A549 (cell line): ENCODE measurements at regions not wholly inside any gene's neighbourhood (a gene's known extent, or its start where the extent isn't known, plus 50 kb on each side); places are given as distances from the start of the nearest gene placed in this dataset.

Source experiments
- ATAC-seq, 2 experiments: fragments of 200-7000 bp in 1 of 2; fragments of >200 bp in 1 of 2; cut with Nextera tagmentation in 1 of 2; cut with Tn5 transposase in 1 of 2; 3 replicates each; pipeline versions ENCODE4 v1.8.0 to v1.9.1; 2018 to 2020; ENCODE audit warnings: mild to moderate bottlenecking in 1 of 2, moderate library complexity in 1 of 2
- CTCF ChIA-PET: fragments of 300-600 bp; sonication (Branson Sonifier 250); formaldehyde crosslinking; extraction: SDS; loops from one replicate; lab custom pipeline; 2021; ENCODE audit warnings: antibody characterized with exemption, inconsistent platforms; lab: Yijun Ruan, JAX
- POLR2A ChIA-PET: fragments of 350-600 bp; formaldehyde crosslinking; extraction: SDS; loops from one replicate; lab custom pipeline; 2021; ENCODE audit warnings: antibody characterized with exemption, inconsistent platforms; lab: Yijun Ruan, JAX
- DNase-seq, 2 experiments: peaks; one replicate each; pipeline versions ENCODE4 v3.0.0 to v3.0.0-alpha.2; 2011 to 2016; ENCODE audit warnings: low read depth in 1 of 2, low spot score in 1 of 2
- FAIRE-seq: peaks from 2 replicates; lab custom pipeline; 2011; peaks lifted over from hg19 to GRCh38; lab: Jason Lieb, UNC
- H3K27ac ChIP-seq, 2 experiments: fragments of >200 bp; sonication (Bioruptor Twin); formaldehyde crosslinking; 3 replicates each; pipeline ENCODE4 v1.5.1; 2016 to 2017
- H3K4me1 ChIP-seq: fragments of >200 bp; sonication (Bioruptor Twin); formaldehyde crosslinking; 3 replicates; pipeline ENCODE4 v1.6.1; 2016
- H3K4me2 ChIP-seq: fragments of >200 bp; sonication (Bioruptor Twin); formaldehyde crosslinking; 3 replicates; pipeline ENCODE4 v1.6.1; 2016
- H3K4me3 ChIP-seq: fragments of >200 bp; sonication (Bioruptor Twin); formaldehyde crosslinking; 3 replicates; pipeline ENCODE4 v1.5.1; 2016
- H3K9me3 ChIP-seq: fragments of >200 bp; sonication (Bioruptor Twin); formaldehyde crosslinking; 3 replicates; pipeline ENCODE4 v1.6.1; 2016
- CEBPB ChIP-seq, 2 experiments: fragments of >200 bp in 1 of 2; sonication (Bioruptor Twin) in 1 of 2; formaldehyde crosslinking in 1 of 2; IDR thresholded peaks; 2 replicates each; pipeline ENCODE4 v1.6.1; 2012 to 2016
- CHD2 ChIP-seq: fragments of 150-350 bp; IDR thresholded peaks from 2 replicates; pipeline ENCODE4 v1.6.1; 2014; ENCODE audit warnings: low read length; ENCODE audit not compliant: partially characterized antibody
- EHMT2 ChIP-seq: fragments of 200-600 bp; sonication (generic); IDR thresholded peaks from 2 replicates; pipeline ENCODE4 v1.6.1; 2016; ENCODE audit warnings: antibody characterized with exemption, low read depth, mild to moderate bottlenecking, moderate library complexity
- EP300 ChIP-seq, 2 experiments: fragments of >200 bp; sonication (Bioruptor Twin); formaldehyde crosslinking; IDR thresholded peaks; 2 replicates in 1 of 2; 3 replicates in 1 of 2; pipeline ENCODE4 v1.6.1; 2016 to 2017
- ESRRA ChIP-seq: fragments of 150-350 bp; IDR thresholded peaks from 2 replicates; pipeline ENCODE4 v1.6.1; 2014; ENCODE audit warnings: mild to moderate bottlenecking, low read length, borderline replicate concordance
- FOSB ChIP-seq: fragments of 250-450 bp; sonication (Bioruptor Pico); IDR thresholded peaks from 2 replicates; pipeline ENCODE4 v1.5.0; 2020; ENCODE audit warnings: mild to moderate bottlenecking, moderate library complexity
- FOSL2 ChIP-seq, 2 experiments: fragments of 450-650 bp in 1 of 2; fragments of >200 bp in 1 of 2; sonication (Bioruptor Twin) in 1 of 2; formaldehyde crosslinking; IDR thresholded peaks; 2 replicates each; pipeline versions ENCODE4 v1.5.0 to v1.6.1; 2016 to 2020; ENCODE audit warnings: mild to moderate bottlenecking in 1 of 2, moderate library complexity in 1 of 2
- HOXB13 ChIP-seq: fragments of 250-450 bp; sonication (Bioruptor Pico); IDR thresholded peaks from 2 replicates; pipeline ENCODE4 v1.5.0; 2020; ENCODE audit warnings: low read depth, mild to moderate bottlenecking, moderate library complexity
- MAFK ChIP-seq: fragments of 450-650 bp; IDR thresholded peaks from 2 replicates; pipeline ENCODE4 v1.6.1; 2014; ENCODE audit not compliant: partially characterized antibody
- MAZ ChIP-seq: fragments of 150-350 bp; IDR thresholded peaks from 2 replicates; pipeline ENCODE4 v1.6.1; 2014; ENCODE audit warnings: antibody characterized with exemption, low read depth, low read length, borderline replicate concordance
- MYC ChIP-seq: IDR thresholded peaks from 2 replicates; pipeline ENCODE4 v1.6.1; 2012; ENCODE audit warnings: mild to moderate bottlenecking, inconsistent platforms, low read length, improper control_type of control experiment, borderline replicate concordance
- NR3C1 ChIP-seq: fragments of >200 bp; sonication (Bioruptor Twin); formaldehyde crosslinking; IDR thresholded peaks from 3 replicates; pipeline ENCODE4 v1.6.1; 2017
- PBX3 ChIP-seq: IDR thresholded peaks from 2 replicates; pipeline ENCODE4 v1.6.1; 2012
- POLR2A ChIP-seq: IDR thresholded peaks from 2 replicates; pipeline ENCODE4 v1.6.1; 2012; ENCODE audit warnings: mild to moderate bottlenecking, low read length
- POLR2AphosphoS2 ChIP-seq: conservative IDR thresholded peaks from 2 replicates; pipeline ENCODE4 v1.6.1; 2012; ENCODE audit warnings: low read length, improper control_type of control experiment, inconsistent platforms
- RARB ChIP-seq: fragments of 250-450 bp; sonication (Bioruptor Pico); IDR thresholded peaks from 2 replicates; pipeline ENCODE4 v1.8.0; 2021; ENCODE audit warnings: mild to moderate bottlenecking, moderate library complexity
- RFX5 ChIP-seq: fragments of 450-650 bp; IDR thresholded peaks from 2 replicates; pipeline ENCODE4 v1.7.1; 2014; ENCODE audit warnings: antibody characterized with exemption, mild to moderate bottlenecking, moderate library complexity
- RNF2 ChIP-seq: fragments of 200-600 bp; sonication (generic); IDR thresholded peaks from 2 replicates; pipeline ENCODE4 v1.6.1; 2016; ENCODE audit warnings: low read depth, mild to moderate bottlenecking, antibody characterized with exemption, moderate library complexity, borderline replicate concordance
- USF2 ChIP-seq: fragments of 450-650 bp; IDR thresholded peaks from 2 replicates; pipeline ENCODE4 v1.6.1; 2014; ENCODE audit warnings: antibody characterized with exemption
- ZC3H11A ChIP-seq: fragments of 450-650 bp; IDR thresholded peaks from 2 replicates; pipeline ENCODE4 v1.6.1; 2014; ENCODE audit warnings: antibody characterized with exemption, mild to moderate bottlenecking
- WGBS: methylation state at CpG from one replicate; pipeline ENCODE4 v1.1.6; 2017; ENCODE audit errors: missing lambda C conversion rate; 5-methylcytosine and 5-hydroxymethylcytosine counted together

DNA sequence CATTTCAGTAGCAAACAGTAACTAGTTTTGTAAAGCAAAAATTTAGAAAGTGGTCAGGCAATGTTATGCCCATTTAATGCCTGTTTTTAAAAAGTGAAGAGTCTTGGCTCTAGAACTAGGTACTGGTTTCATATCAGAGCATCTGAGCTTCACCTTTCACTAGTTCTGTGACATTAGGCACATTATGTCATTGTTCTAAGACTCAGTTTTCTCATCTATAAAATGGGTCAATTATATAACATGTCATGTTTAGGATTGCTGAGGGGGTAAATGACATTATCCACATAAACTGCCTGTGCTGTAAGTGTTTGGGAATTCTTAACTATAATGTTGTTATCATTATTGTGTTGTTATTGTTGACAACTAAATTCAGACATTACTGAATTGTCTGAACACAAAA, 235.6 kb upstream of the ZC3H12C start:
- Histone ChIP-seq H3K4me3 (no peak overlapping the region), H3K4me1 (no peaks in the 10 kb centered on the region; the same call in 2 of the 3 replicates), H3K4me2 (no peak overlapping the region), H3K9me3 (no peaks in the 10 kb centered on the region), H3K27ac (no peak overlapping the region)
- ATAC-seq = no peak
- no peak for DNase-seq
- ChIA-PET POLR2A (interaction anchor here (0.6 kb wide), 1 partner anchor 235 kb away, joined by 3 read pairs; no protein-coding TSS in a partner anchor), CTCF (interaction anchor here (1.1 kb wide), 1 partner anchor 8 kb away, joined by 3 read pairs; no protein-coding TSS in a partner anchor)
- FAIRE-seq = no peak
- TF ChIP-seq RNF2 = no peak
- TF ChIP-seq RARB (CRISPR knock-in tag) = no peak
- TF ChIP-seq USF2 = no peak
- TF ChIP-seq FOSL2 (IDR thresholded peaks at IDR 0.05) = no peak
- TF ChIP-seq FOSL2 (CRISPR knock-in tag; IDR thresholded peaks at IDR 0.05) = no peak
- TF ChIP-seq, all 56 proteins: peak for 0

DNA sequence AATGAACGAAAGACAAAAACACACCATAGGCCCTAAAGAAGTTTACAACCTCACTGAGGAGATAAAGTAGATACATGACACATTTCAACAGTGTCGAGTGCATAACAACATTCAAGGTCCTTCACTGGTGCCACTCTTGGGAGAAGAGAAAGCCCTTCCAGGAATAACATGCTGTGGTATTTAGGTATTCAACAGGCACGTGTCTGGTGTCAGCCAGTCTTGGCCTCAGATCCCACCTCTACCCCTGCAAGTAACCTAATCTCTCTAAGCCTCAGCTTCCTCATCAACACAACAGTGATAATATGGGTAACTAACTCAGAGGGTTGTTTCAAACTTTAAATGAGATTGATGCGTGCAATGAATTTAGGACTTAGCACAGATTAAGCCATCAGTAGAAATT, 235.0 kb upstream of the ZC3H12C start:
- Histone ChIP-seq H3K4me1 (no peaks in the 10 kb centered on the region), H3K4me2 (no peak overlapping the region), H3K4me3 (no peak overlapping the region), H3K9me3 (no peaks in the 10 kb centered on the region), H3K27ac (no peak overlapping the region)
- ATAC-seq = no peak
- TF ChIP-seq RNF2 (no peak), POLR2AphosphoS2 (no peak), CEBPB (IDR thresholded peaks at IDR 0.05) (no peak), EHMT2 (no peak), MAZ (no peak), ZC3H11A (no peak), POLR2A (no peak), CHD2 (no peak), NR3C1 (no peak)
- WGBS = 79% methylated on average over 4 of the region's 4 CpGs
- no peak for FAIRE-seq
- no peak for DNase-seq
- ChIA-PET CTCF (no interaction called here), POLR2A (interaction anchor here (0.6 kb wide), 1 partner anchor 234 kb away, joined by 3 read pairs; no protein-coding TSS in a partner anchor)

DNA sequence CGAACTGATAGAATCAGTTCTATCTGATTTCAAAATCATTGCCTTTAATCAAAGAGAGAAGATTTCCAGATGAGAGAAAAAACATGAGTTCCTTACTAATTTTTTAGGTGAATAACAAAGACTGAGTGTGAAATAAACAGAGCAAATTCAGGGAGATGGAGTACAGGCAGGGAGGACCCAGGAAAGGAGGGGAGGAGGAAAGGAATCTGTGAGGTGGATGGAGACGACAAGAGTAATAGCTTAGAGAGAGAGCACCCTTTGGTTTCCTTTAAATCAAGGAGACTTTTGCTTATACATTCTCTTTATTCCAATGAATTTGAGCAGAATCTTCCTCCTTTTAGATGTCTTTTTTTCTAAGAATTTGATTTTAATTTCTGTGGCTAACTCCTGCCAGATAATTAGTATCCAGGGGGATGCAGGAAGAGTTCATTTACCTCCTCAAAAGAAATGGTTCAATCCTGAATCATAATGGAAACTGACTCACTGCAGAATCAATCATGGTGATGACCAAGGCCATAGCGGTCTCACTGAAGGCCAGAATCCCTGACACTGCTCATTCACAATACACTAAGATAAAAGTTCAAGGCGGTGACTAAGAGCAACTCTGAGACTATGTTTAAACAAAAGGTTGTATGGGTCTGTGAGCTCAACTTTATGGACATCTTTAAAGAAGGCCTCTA, 234.0 kb upstream of the ZC3H12C start:
- CTCF ChIA-PET = interaction anchor here (2.0 kb wide), 1 partner anchor 80 kb away, joined by 8 read pairs; no protein-coding TSS in a partner anchor
- 39% methylated on average over 4 of the region's 4 CpGs for WGBS
- no peak for FAIRE-seq

GRCh38 chr11:109862835-109863234, 230.4 kb upstream of the ZC3H12C start:
- CTCF ChIA-PET = no interaction called here
- ATAC-seq = no peak
- no peaks in the 10 kb centered on the region for H3K9me3 ChIP-seq
- H3K4me3 ChIP-seq = no peak overlapping the region
- H3K4me1 ChIP-seq = no peaks in the 10 kb centered on the region
- no peak overlapping the region for H3K27ac ChIP-seq
- TF ChIP-seq FOSB (no peak), HOXB13 (CRISPR knock-in tag) (no peak), RFX5 (no peak), PBX3 (no peak), EP300 (IDR thresholded peaks at IDR 0.05) (no peak), ESRRA (no peak), MAZ (no peak)
- WGBS = 72% methylated on average over 3 of the region's 3 CpGs
- no peak for DNase-seq
- H3K4me2 ChIP-seq = no peak overlapping the region
- FAIRE-seq = no peak
- POLR2A ChIA-PET = no interaction called here

More for the DNA sequence above, 234.0 kb upstream of the ZC3H12C start:
- no peak overlapping the region for H3K4me2 ChIP-seq
- POLR2A ChIA-PET = interaction anchor here (0.6 kb wide), 1 partner anchor 20 kb away, joined by 3 read pairs; no protein-coding TSS in a partner anchor
- H3K4me3 ChIP-seq = no peak overlapping the region
- H3K27ac ChIP-seq = peak overlapping the region in 1 of 2 experiments; percentile 46; a peak in 1 of 6 replicates
- TF ChIP-seq MAFK (peak; percentile 30), MYC (no peak)
- DNase-seq (peak in 1 of 2 experiments; percentile 49), ATAC-seq (peak; percentile 66 to 74; a peak in 4 of 6 replicates)
- H3K4me1 ChIP-seq = no peaks in the 10 kb centered on the region
- H3K9me3 ChIP-seq = no peaks in the 10 kb centered on the region
